Amniotic epithelial cell (primary cell): ENCODE measurements at regions not wholly inside any gene's neighbourhood (a gene's known extent, or its start where the extent isn't known, plus 50 kb on each side); places are given as distances from the start of the nearest gene placed in this dataset.
"Not testable (repeated sequence)": the region's sequence is repeated elsewhere in the genome, so short reads cannot be mapped to it uniquely, and the experiment has no call there.

Experiments
- DNase-seq: peaks from one replicate; pipeline ENCODE4 v3.0.0-alpha.2; 2010; ENCODE audit warnings: low read depth

- no peak for DNase-seq
Observed at GRCh38 chr5:100694100-100694499, 158.9 kb downstream of the FAM174A start.

GRCh38 chr5:100697970-100698369 lies 162.8 kb downstream of the FAM174A start:
- no peak for DNase-seq

DNA sequence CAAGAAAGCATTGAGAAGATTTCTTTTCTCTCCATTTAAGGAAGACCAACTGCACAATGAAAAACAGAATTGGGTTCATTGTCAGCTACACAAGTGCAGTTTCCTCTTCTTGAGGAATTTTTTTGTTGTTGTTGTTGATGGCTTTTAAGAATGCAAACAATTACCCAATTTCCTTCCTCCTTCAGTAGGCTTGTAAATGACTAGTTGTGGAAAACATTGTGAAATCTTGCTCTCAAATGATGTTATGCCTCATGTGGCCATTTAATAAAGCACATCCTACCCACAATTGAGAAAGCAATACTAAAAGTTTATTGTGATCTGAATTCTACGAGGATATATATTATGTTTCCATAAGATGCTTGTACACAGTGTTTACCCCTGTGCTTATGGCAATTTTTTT lies 171.6 kb downstream of the FAM174A start:
- peak; percentile 73 for DNase-seq

GRCh38 chr5:100708645-100709171 lies 173.5 kb downstream of the FAM174A start:
- no peak for DNase-seq

- no peak for DNase-seq
Observed at GRCh38 chr5:100709771-100710170, 174.6 kb downstream of the FAM174A start.

- DNase-seq = not testable (repeated sequence)
Observed at GRCh38 chr5:100714780-100715179, 179.6 kb downstream of the FAM174A start.

- DNase-seq = no peak
Observed at GRCh38 chr5:100722657-100723056, 180.4 kb downstream of the ST8SIA4 start.

- no peak for DNase-seq
Observed at GRCh38 chr5:100723229-100723628, 179.9 kb downstream of the ST8SIA4 start.

DNA sequence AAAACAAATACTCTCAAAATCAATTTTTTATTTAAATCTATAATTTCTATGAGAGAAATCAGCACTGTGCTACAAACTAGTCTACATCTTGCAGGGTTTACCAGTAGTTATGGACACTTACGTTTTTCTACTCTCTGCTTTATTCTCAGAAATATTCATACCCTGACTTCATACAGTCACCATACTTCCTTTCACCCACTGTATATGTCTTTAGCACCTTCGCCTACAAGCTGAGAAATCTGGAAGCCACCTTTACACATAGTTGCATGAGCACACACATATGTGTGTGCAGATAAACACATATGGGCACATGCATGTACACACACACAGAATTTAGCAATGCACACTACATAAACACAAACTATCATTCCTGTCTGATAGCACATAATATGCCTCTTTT lies 177.0 kb downstream of the ST8SIA4 start:
- DNase-seq = no peak

DNA sequence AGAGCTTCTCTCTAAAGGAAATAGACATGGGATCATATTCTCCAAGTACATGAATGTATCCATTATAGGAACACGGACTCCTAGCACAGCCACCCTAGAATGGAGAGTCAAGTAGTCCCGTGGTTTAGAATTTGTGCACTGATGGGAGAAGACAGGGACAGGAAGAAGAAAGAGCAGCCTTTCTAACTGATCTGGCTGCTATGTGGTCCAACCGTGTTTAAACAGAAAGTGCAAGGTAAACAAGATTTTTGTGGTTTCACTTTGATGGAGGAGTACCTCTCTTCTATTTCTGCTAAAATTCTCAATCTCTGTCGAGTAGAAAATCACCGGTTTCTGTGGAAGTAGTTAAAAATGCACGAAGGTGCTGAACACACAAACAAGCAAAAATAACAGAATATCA lies 171.3 kb downstream of the ST8SIA4 start:
- no peak for DNase-seq

DNA sequence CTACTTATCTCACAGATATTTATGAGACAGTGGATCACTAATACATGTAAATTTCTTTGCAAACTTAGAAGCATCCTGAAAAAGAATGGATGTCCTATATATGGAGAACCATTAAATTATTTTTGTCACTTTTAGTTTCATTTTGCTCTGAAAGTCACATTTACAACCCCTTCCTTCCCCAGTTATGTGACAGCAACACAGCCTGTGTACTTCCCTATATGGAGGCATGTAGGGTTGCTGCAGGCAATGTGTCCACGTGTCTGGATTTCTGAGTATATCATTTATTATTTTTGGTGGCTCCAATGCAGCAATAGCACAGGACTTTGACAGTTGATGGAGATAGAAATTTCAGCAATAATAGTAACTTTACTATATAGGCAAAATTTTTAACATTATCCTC lies 156.4 kb downstream of the ST8SIA4 start:
- no peak for DNase-seq

- no peak for DNase-seq
Observed at GRCh38 chr5:100749771-100750284, 153.3 kb downstream of the ST8SIA4 start.

DNA sequence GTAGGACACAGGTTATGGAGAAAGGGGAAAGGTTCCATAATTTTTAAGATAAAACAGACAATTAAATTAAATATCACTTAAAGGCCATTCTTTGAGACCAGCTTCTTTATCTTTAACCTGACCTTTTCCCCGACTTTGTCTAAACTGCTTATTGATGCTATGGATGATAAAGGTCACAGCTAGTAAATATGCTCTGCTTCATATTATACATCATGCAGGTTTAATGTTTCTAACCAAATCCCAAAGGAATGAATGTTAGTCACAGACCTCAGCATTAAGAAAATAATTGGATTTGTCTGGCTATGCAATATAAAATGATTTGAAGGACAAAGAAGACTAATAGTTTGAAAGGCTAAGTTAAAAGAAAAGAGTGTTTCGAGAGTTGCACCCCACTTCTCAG lies 147.6 kb downstream of the ST8SIA4 start:
- no peak for DNase-seq
